ENCODE measurements at regions not wholly inside any gene's neighbourhood (a gene's known extent, or its start where the extent isn't known, plus 50 kb on each side); places are given as distances from the start of the nearest gene placed in this dataset.

GRCh38 chr6:141173529-141173928 lies 959.2 kb upstream of the GJE1 start:
- Histone ChIP-seq H3K27ac (ENCODE audit: low read depth, low read length) (no peak overlapping the region), H3K4me3 (ENCODE audit: low read depth in 1 of 5, low read length in 5 of 5) (no peak overlapping the region), H3K9me3 (ENCODE audit: control insufficient read depth in 5 of 5, low read length in 5 of 5) (peaks cover 0 to 5% (median 0%) of the 10 kb centered on the region in 5 donors), H3K27me3 (ENCODE audit: control insufficient read depth in 5 of 5, insufficient read depth in 4 of 5, low read length in 5 of 5) (no peaks in the 10 kb centered on the region), H3K4me1 (ENCODE audit: control insufficient read depth in 5 of 5, insufficient read depth in 5 of 5, low read length in 5 of 5) (no peaks in the 10 kb centered on the region), H3K36me3 (ENCODE audit: control insufficient read depth in 5 of 5, insufficient read depth in 5 of 5, low read length in 5 of 5) (no peaks in the 10 kb centered on the region), H3K9ac (ENCODE audit: low read length in 5 of 5) (no peak overlapping the region)

- no peak overlapping the region for H3K9ac ChIP-seq (ENCODE audit: low read length in 5 of 5)
- no peak overlapping the region for H3K4me3 ChIP-seq (ENCODE audit: low read depth in 1 of 5, low read length in 5 of 5)
- no peaks in the 10 kb centered on the region for H3K36me3 ChIP-seq (ENCODE audit: control insufficient read depth in 5 of 5, insufficient read depth in 5 of 5, low read length in 5 of 5)
- no peaks in the 10 kb centered on the region for H3K27me3 ChIP-seq (ENCODE audit: control insufficient read depth in 5 of 5, insufficient read depth in 4 of 5, low read length in 5 of 5)
- no peaks in the 10 kb centered on the region for H3K4me1 ChIP-seq (ENCODE audit: control insufficient read depth in 5 of 5, insufficient read depth in 5 of 5, low read length in 5 of 5)
- no peaks in the 10 kb centered on the region for H3K9me3 ChIP-seq (ENCODE audit: control insufficient read depth in 5 of 5, low read length in 5 of 5)
- H3K27ac ChIP-seq (ENCODE audit: low read depth, low read length), result no peak overlapping the region
Observed at GRCh38 chr6:141169419-141169818, 963.3 kb upstream of the GJE1 start.

GRCh38 chr6:141167945-141168344 lies 964.8 kb upstream of the GJE1 start:
- Histone ChIP-seq H3K4me3 (ENCODE audit: low read depth in 1 of 5, low read length in 5 of 5) (no peak overlapping the region), H3K27me3 (ENCODE audit: control insufficient read depth in 5 of 5, insufficient read depth in 4 of 5, low read length in 5 of 5) (no peaks in the 10 kb centered on the region), H3K9me3 (ENCODE audit: control insufficient read depth in 5 of 5, low read length in 5 of 5) (peaks cover 0 to 5% (median 0%) of the 10 kb centered on the region in 5 donors), H3K27ac (ENCODE audit: low read depth, low read length) (no peak overlapping the region), H3K36me3 (ENCODE audit: control insufficient read depth in 5 of 5, insufficient read depth in 5 of 5, low read length in 5 of 5) (no peaks in the 10 kb centered on the region), H3K4me1 (ENCODE audit: control insufficient read depth in 5 of 5, insufficient read depth in 5 of 5, low read length in 5 of 5) (no peaks in the 10 kb centered on the region), H3K9ac (ENCODE audit: low read length in 5 of 5) (no peak overlapping the region)

- no peaks in the 10 kb centered on the region for H3K36me3 ChIP-seq (ENCODE audit: control insufficient read depth in 5 of 5, insufficient read depth in 5 of 5, low read length in 5 of 5)
- no peaks in the 10 kb centered on the region for H3K4me1 ChIP-seq (ENCODE audit: control insufficient read depth in 5 of 5, insufficient read depth in 5 of 5, low read length in 5 of 5)
- H3K9ac ChIP-seq (ENCODE audit: low read length in 5 of 5), result no peak overlapping the region
- H3K4me3 ChIP-seq (ENCODE audit: low read depth in 1 of 5, low read length in 5 of 5), result no peak overlapping the region
- H3K27ac ChIP-seq (ENCODE audit: low read depth, low read length), result no peak overlapping the region
- peaks cover 0 to 5% (median 0%) of the 10 kb centered on the region in 5 donors for H3K9me3 ChIP-seq (ENCODE audit: control insufficient read depth in 5 of 5, low read length in 5 of 5)
- no peaks in the 10 kb centered on the region for H3K27me3 ChIP-seq (ENCODE audit: control insufficient read depth in 5 of 5, insufficient read depth in 4 of 5, low read length in 5 of 5)
Observed at GRCh38 chr6:141165002-141165665, 967.6 kb upstream of the GJE1 start.

- no peak overlapping the region for H3K27ac ChIP-seq (ENCODE audit: low read depth, low read length)
- H3K4me1 ChIP-seq (ENCODE audit: control insufficient read depth in 5 of 5, insufficient read depth in 5 of 5, low read length in 5 of 5), result no peaks in the 10 kb centered on the region
- no peaks in the 10 kb centered on the region for H3K27me3 ChIP-seq (ENCODE audit: control insufficient read depth in 5 of 5, insufficient read depth in 4 of 5, low read length in 5 of 5)
- no peaks in the 10 kb centered on the region for H3K36me3 ChIP-seq (ENCODE audit: control insufficient read depth in 5 of 5, insufficient read depth in 5 of 5, low read length in 5 of 5)
- H3K9me3 ChIP-seq (ENCODE audit: control insufficient read depth in 5 of 5, low read length in 5 of 5), result peaks cover 0 to 5% (median 0%) of the 10 kb centered on the region in 5 donors
- no peak overlapping the region for H3K4me3 ChIP-seq (ENCODE audit: low read depth in 1 of 5, low read length in 5 of 5)
- no peak overlapping the region for H3K9ac ChIP-seq (ENCODE audit: low read length in 5 of 5)
Observed at GRCh38 chr6:141164042-141164743, 968.5 kb upstream of the GJE1 start.

GRCh38 chr6:141163107-141163506 lies 969.6 kb upstream of the GJE1 start:
- H3K9me3 ChIP-seq (ENCODE audit: control insufficient read depth in 5 of 5, low read length in 5 of 5), result peaks cover 0 to 5% (median 0%) of the 10 kb centered on the region in 5 donors
- H3K4me3 ChIP-seq (ENCODE audit: low read depth in 1 of 5, low read length in 5 of 5), result no peak overlapping the region
- no peaks in the 10 kb centered on the region for H3K36me3 ChIP-seq (ENCODE audit: control insufficient read depth in 5 of 5, insufficient read depth in 5 of 5, low read length in 5 of 5)
- no peak overlapping the region for H3K27ac ChIP-seq (ENCODE audit: low read depth, low read length)
- H3K9ac ChIP-seq (ENCODE audit: low read length in 5 of 5), result no peak overlapping the region
- no peaks in the 10 kb centered on the region for H3K4me1 ChIP-seq (ENCODE audit: control insufficient read depth in 5 of 5, insufficient read depth in 5 of 5, low read length in 5 of 5)
- H3K27me3 ChIP-seq (ENCODE audit: control insufficient read depth in 5 of 5, insufficient read depth in 4 of 5, low read length in 5 of 5), result no peaks in the 10 kb centered on the region

GRCh38 chr6:141158740-141159139 lies 974.0 kb upstream of the GJE1 start:
- Histone ChIP-seq H3K36me3 (ENCODE audit: control insufficient read depth in 5 of 5, insufficient read depth in 5 of 5, low read length in 5 of 5) (no peaks in the 10 kb centered on the region), H3K4me1 (ENCODE audit: control insufficient read depth in 5 of 5, insufficient read depth in 5 of 5, low read length in 5 of 5) (peaks cover 0 to 2% (median 0%) of the 10 kb centered on the region in 5 donors), H3K9ac (ENCODE audit: low read length in 5 of 5) (no peak overlapping the region), H3K9me3 (ENCODE audit: control insufficient read depth in 5 of 5, low read length in 5 of 5) (peaks cover 0 to 7% (median 0%) of the 10 kb centered on the region in 5 donors), H3K27ac (ENCODE audit: low read depth, low read length) (no peak overlapping the region), H3K27me3 (ENCODE audit: control insufficient read depth in 5 of 5, insufficient read depth in 4 of 5, low read length in 5 of 5) (no peaks in the 10 kb centered on the region), H3K4me3 (ENCODE audit: low read depth in 1 of 5, low read length in 5 of 5) (no peak overlapping the region)

- Histone ChIP-seq H3K4me1 (ENCODE audit: control insufficient read depth in 5 of 5, insufficient read depth in 5 of 5, low read length in 5 of 5) (peaks cover 0 to 8% (median 0%) of the 10 kb centered on the region in 5 donors), H3K9ac (ENCODE audit: low read length in 5 of 5) (no peak overlapping the region), H3K27me3 (ENCODE audit: control insufficient read depth in 5 of 5, insufficient read depth in 4 of 5, low read length in 5 of 5) (no peaks in the 10 kb centered on the region), H3K36me3 (ENCODE audit: control insufficient read depth in 5 of 5, insufficient read depth in 5 of 5, low read length in 5 of 5) (no peaks in the 10 kb centered on the region), H3K4me3 (ENCODE audit: low read depth in 1 of 5, low read length in 5 of 5) (no peak overlapping the region), H3K27ac (ENCODE audit: low read depth, low read length) (no peak overlapping the region), H3K9me3 (ENCODE audit: control insufficient read depth in 5 of 5, low read length in 5 of 5) (peaks cover 0 to 2% (median 0%) of the 10 kb centered on the region in 5 donors)
Observed at GRCh38 chr6:141153563-141153962, 979.2 kb upstream of the GJE1 start.

- H3K27me3 ChIP-seq (ENCODE audit: control insufficient read depth in 5 of 5, insufficient read depth in 4 of 5, low read length in 5 of 5), result no peaks in the 10 kb centered on the region
- no peak overlapping the region for H3K9ac ChIP-seq (ENCODE audit: low read length in 5 of 5)
- no peak overlapping the region for H3K4me3 ChIP-seq (ENCODE audit: low read depth in 1 of 5, low read length in 5 of 5)
- peaks cover 0 to 8% (median 0%) of the 10 kb centered on the region in 5 donors for H3K4me1 ChIP-seq (ENCODE audit: control insufficient read depth in 5 of 5, insufficient read depth in 5 of 5, low read length in 5 of 5)
- H3K36me3 ChIP-seq (ENCODE audit: control insufficient read depth in 5 of 5, insufficient read depth in 5 of 5, low read length in 5 of 5), result no peaks in the 10 kb centered on the region
- H3K27ac ChIP-seq (ENCODE audit: low read depth, low read length), result no peak overlapping the region
- peaks cover 0 to 2% (median 0%) of the 10 kb centered on the region in 5 donors for H3K9me3 ChIP-seq (ENCODE audit: control insufficient read depth in 5 of 5, low read length in 5 of 5)
Observed at GRCh38 chr6:141152951-141153350, 979.8 kb upstream of the GJE1 start.

GRCh38 chr6:141151710-141152417 lies 980.9 kb upstream of the GJE1 start:
- peaks cover 0 to 2% (median 0%) of the 10 kb centered on the region in 5 donors for H3K9me3 ChIP-seq (ENCODE audit: control insufficient read depth in 5 of 5, low read length in 5 of 5)
- no peak overlapping the region for H3K4me3 ChIP-seq (ENCODE audit: low read depth in 1 of 5, low read length in 5 of 5)
- H3K4me1 ChIP-seq (ENCODE audit: control insufficient read depth in 5 of 5, insufficient read depth in 5 of 5, low read length in 5 of 5), result peaks cover 0 to 8% (median 0%) of the 10 kb centered on the region in 5 donors
- no peak overlapping the region for H3K9ac ChIP-seq (ENCODE audit: low read length in 5 of 5)
- H3K27me3 ChIP-seq (ENCODE audit: control insufficient read depth in 5 of 5, insufficient read depth in 4 of 5, low read length in 5 of 5), result no peaks in the 10 kb centered on the region
- no peak overlapping the region for H3K27ac ChIP-seq (ENCODE audit: low read depth, low read length)
- no peaks in the 10 kb centered on the region for H3K36me3 ChIP-seq (ENCODE audit: control insufficient read depth in 5 of 5, insufficient read depth in 5 of 5, low read length in 5 of 5)
